ENCODE measurements at regions not wholly inside any gene's neighbourhood (a gene's known extent, or its start where the extent isn't known, plus 50 kb on each side); places are given as distances from the start of the nearest gene placed in this dataset.

GRCh38 chr4:16337936-16338335 lies 111.7 kb upstream of the TAPT1 start:
- TF ChIP-seq ZFX (IDR thresholded peaks at IDR 0.05; ENCODE audit: borderline replicate concordance) (no peak), CTCF (IDR thresholded peaks at IDR 0.05) (no peak)
- H3K27ac ChIP-seq: no peak overlapping the region

DNA sequence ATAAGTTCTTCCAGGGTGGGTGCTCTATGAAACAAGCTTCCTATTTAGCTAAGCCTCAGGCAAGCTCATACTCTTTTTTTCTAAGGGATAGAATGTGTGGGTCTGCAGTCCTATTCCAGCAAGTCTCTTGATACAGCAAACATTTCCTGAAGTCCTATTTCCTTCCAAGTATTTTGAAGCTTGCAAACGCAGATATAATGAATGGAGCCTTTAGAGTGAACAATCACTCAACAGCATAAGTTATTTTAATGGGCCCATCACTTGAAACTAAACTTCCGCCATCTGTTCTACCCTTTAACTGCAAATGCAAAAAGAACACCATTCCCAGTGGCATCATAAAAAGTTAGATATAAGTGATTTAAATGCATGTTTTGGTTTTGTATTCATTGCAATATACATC lies 108.3 kb upstream of the TAPT1 start:
- no peak for TF ChIP-seq CTCF (IDR thresholded peaks at IDR 0.05)
- TF ChIP-seq ZFX (IDR thresholded peaks at IDR 0.05; ENCODE audit: borderline replicate concordance): no peak
- H3K27ac ChIP-seq: no peak overlapping the region

DNA sequence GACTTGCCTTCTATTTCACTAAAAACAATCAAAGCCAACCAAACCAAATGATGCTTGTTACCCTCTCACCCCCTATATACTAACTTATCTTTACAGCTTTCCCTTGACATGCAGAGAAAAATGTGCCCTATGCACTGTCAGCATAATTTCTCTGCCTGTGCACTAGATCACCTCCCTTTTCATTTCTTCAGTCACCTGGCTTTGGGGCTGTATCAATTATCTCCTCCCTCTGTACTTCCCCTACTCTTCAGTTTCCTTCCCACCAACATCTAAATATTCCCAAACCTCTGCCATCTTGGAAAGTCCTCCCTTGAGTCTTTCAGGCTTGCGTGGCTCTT lies 103.5 kb upstream of the TAPT1 start:
- TF ChIP-seq CTCF (IDR thresholded peaks at IDR 0.05) (no peak), ZFX (IDR thresholded peaks at IDR 0.05; ENCODE audit: borderline replicate concordance) (no peak)
- no peak overlapping the region for H3K27ac ChIP-seq

DNA sequence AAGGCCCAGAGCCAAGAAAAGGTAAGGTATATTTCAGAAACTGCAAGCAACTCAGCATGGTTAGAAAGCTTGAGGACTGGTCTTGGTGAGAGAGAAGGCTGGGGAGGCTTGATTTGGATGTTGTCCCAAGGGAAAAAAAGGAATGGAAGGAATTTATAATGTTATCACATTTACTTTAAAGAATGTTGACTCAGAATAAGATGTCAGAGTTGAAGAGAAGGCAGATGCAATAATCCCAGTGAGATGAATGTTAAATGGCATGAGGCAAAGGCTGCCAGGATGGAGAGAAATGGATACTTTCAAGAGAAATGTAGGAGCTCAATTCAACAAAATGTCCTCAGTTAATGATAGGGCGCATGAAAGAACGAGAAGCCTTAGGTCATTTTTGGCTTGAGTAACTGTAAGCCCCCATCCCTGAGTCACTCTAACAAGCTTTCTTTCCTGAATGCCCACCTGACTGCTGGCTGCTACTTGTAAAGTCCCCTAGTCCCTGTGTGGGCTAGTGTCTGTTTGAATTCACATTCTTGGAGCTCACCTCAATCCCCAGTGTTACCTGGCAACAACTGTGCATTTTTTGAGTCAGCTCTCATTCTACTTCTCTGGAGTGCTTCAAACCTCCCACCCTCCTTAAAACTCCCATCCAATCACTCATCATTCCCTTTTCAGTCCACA lies 103.0 kb upstream of the TAPT1 start:
- no peak for TF ChIP-seq CTCF (IDR thresholded peaks at IDR 0.05)
- TF ChIP-seq ZFX (IDR thresholded peaks at IDR 0.05; ENCODE audit: borderline replicate concordance): no peak
- H3K27ac ChIP-seq: no peak overlapping the region

- no peak overlapping the region for H3K27ac ChIP-seq
- TF ChIP-seq CTCF (IDR thresholded peaks at IDR 0.05): no peak
- no peak for TF ChIP-seq ZFX (IDR thresholded peaks at IDR 0.05; ENCODE audit: borderline replicate concordance)
Observed at GRCh38 chr4:16322183-16322582, 95.9 kb upstream of the TAPT1 start.

- H3K27ac ChIP-seq: no peak overlapping the region
- TF ChIP-seq CTCF (IDR thresholded peaks at IDR 0.05): no peak
- TF ChIP-seq ZFX (IDR thresholded peaks at IDR 0.05; ENCODE audit: borderline replicate concordance): no peak
Observed at GRCh38 chr4:16315456-16315855, 89.2 kb upstream of the TAPT1 start.

- H3K27ac ChIP-seq: no peak overlapping the region
- no peak for TF ChIP-seq CTCF (IDR thresholded peaks at IDR 0.05)
- TF ChIP-seq ZFX (IDR thresholded peaks at IDR 0.05; ENCODE audit: borderline replicate concordance): no peak
Observed at GRCh38 chr4:16310606-16311005, 84.3 kb upstream of the TAPT1 start.

Data from 22Rv1 (cell line).